Esophagus muscularis mucosa (tissue), 4 donors: ENCODE measurements at regions not wholly inside any gene's neighbourhood (a gene's known extent, or its start where the extent isn't known, plus 50 kb on each side); places are given as distances from the start of the nearest gene placed in this dataset.

ENCODE experiments used
- DNase-seq: peaks from one replicate; pipeline ENCODE4 v3.0.0-alpha.2; 2017; ENCODE audit errors: extremely low spot score
- H3K27ac ChIP-seq, 4 donors: fragments of 200-600 bp; sonication (generic); replicated peaks in 1 of 4; 1 replicate in 3 of 4; 2 replicates in 1 of 4; pipeline ENCODE4 v1.5.1; 2016 to 2019; ENCODE audit warnings: mild to moderate bottlenecking in 1 of 4
- H3K27me3 ChIP-seq, 4 donors: fragments of 200-600 bp; sonication (generic); one replicate each; pipeline versions ENCODE4 v1.5.1 to v1.6.0; 2016 to 2019
- H3K36me3 ChIP-seq, 4 donors: fragments of 200-600 bp; sonication (generic); one replicate each; pipeline ENCODE4 v1.5.1; 2016 to 2019
- H3K4me1 ChIP-seq, 4 donors: fragments of 200-600 bp; sonication (generic); one replicate each; pipeline ENCODE4 v1.5.1; 2016 to 2019
- H3K4me3 ChIP-seq, 4 donors: fragments of 200-600 bp; sonication (generic); 1 replicate in 2 of 4; 2 replicates in 2 of 4; pipeline ENCODE4 v1.5.1; 2016 to 2019; ENCODE audit warnings: mild to moderate bottlenecking in 4 of 4, moderate library complexity in 1 of 4
- H3K9me3 ChIP-seq, 4 donors: fragments of 200-600 bp; sonication (generic); 1 replicate in 3 of 4; 2 replicates in 1 of 4; pipeline ENCODE4 v1.5.1; 2016 to 2019
- EP300 ChIP-seq: sonication (generic); formaldehyde crosslinking; IDR thresholded peaks from one replicate; pipeline ENCODE4 v1.6.1; 2017; ENCODE audit warnings: antibody characterized with exemption
- POLR2A ChIP-seq: fragments of 450-650 bp; IDR thresholded peaks from one replicate; pipeline ENCODE4 v1.6.1; 2017; ENCODE audit warnings: antibody characterized with exemption, moderate library complexity, mild to moderate bottlenecking, low read depth
- POLR2AphosphoS5 ChIP-seq, 2 donors: sonication (generic); formaldehyde crosslinking; IDR thresholded peaks; one replicate each; pipeline ENCODE4 v1.6.1; 2017; ENCODE audit warnings: antibody characterized with exemption in 2 of 2
- WGBS: methylation state at CpG from one replicate; pipeline ENCODE4 v1.1.5; 2018; 5-methylcytosine and 5-hydroxymethylcytosine counted together
- intact Hi-C: fragments of 100-400 bp; cut with DNase I; formaldehyde crosslinking; loops from one replicate; pipeline ENCODE4 v1.15.1; 2023
- TF ChIP-seq, protein P1 (sequence below), 3 experiments: fragments of 200-600 bp in 2 of 3; fragments of 450-650 bp in 1 of 3; sonication (generic) in 2 of 3; IDR thresholded peaks; one replicate each; pipeline ENCODE4 v1.5.1; 2017 to 2019; ENCODE audit warnings: antibody characterized with exemption in 3 of 3, mild to moderate bottlenecking in 2 of 3, moderate library complexity in 1 of 3

- intact Hi-C loops = loop anchor here (5.0 kb wide), 1 partner anchor 42 kb away; no protein-coding TSS in a partner anchor
- TF ChIP-seq, protein P1, sequence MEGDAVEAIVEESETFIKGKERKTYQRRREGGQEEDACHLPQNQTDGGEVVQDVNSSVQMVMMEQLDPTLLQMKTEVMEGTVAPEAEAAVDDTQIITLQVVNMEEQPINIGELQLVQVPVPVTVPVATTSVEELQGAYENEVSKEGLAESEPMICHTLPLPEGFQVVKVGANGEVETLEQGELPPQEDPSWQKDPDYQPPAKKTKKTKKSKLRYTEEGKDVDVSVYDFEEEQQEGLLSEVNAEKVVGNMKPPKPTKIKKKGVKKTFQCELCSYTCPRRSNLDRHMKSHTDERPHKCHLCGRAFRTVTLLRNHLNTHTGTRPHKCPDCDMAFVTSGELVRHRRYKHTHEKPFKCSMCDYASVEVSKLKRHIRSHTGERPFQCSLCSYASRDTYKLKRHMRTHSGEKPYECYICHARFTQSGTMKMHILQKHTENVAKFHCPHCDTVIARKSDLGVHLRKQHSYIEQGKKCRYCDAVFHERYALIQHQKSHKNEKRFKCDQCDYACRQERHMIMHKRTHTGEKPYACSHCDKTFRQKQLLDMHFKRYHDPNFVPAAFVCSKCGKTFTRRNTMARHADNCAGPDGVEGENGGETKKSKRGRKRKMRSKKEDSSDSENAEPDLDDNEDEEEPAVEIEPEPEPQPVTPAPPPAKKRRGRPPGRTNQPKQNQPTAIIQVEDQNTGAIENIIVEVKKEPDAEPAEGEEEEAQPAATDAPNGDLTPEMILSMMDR (IDR thresholded peaks at IDR 0.05) = no peak
- TF ChIP-seq POLR2A = no peak
- no peak for TF ChIP-seq EP300
- TF ChIP-seq POLR2AphosphoS5 (IDR thresholded peaks at IDR 0.05) = no peak
- no peak overlapping the region for H3K4me3 ChIP-seq
- peaks cover 31 to 80% (median 59%) of the 10 kb centered on the region in 4 donors for H3K36me3 ChIP-seq
- no peaks in the 10 kb centered on the region for H3K9me3 ChIP-seq
- peaks cover 54 to 77% (median 70%) of the 10 kb centered on the region in 4 donors for H3K4me1 ChIP-seq
- H3K27me3 ChIP-seq = no peaks in the 10 kb centered on the region
- H3K27ac ChIP-seq = peak overlapping the region; percentile 80 to 90 (median 88)
- DNase-seq = no peak
Measured at GRCh38 chr9:739362-739761, 102.1 kb upstream of the DMRT1 start.

DNA sequence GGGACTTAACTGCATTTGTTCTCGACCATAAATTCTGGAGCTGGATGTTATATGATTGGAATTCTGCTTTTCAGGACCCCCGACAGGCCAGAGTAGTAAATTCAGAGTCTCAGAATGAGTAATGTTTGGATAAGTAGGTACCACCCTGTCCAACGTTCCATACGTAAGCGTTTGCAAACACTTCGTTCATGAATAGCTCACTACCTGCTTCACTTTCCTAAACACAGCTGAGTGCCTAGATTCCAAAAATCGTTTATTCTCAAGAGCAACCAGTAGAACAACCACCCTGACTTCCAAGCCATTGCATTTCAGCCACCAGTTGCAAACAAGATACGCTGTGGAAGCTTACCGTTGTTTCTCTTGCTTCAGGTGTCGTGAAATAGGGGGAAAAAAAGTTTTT, 101.3 kb upstream of the DMRT1 start:
- 78% methylated on average over 10 of the region's 10 CpGs for WGBS
- Histone ChIP-seq H3K27me3 (no peaks in the 10 kb centered on the region), H3K4me1 (peaks cover 54 to 77% (median 70%) of the 10 kb centered on the region in 4 donors), H3K4me3 (no peak overlapping the region), H3K9me3 (no peaks in the 10 kb centered on the region), H3K27ac (peak overlapping the region; percentile 80 to 90 (median 88)), H3K36me3 (peaks cover 31 to 83% (median 68%) of the 10 kb centered on the region in 4 donors)
- TF ChIP-seq POLR2A (no peak), POLR2AphosphoS5 (IDR thresholded peaks at IDR 0.05) (no peak), EP300 (no peak)
- TF ChIP-seq, protein P1 (IDR thresholded peaks at IDR 0.05) = no peak
- intact Hi-C loops = no loop called here
- DNase-seq = no peak

DNA sequence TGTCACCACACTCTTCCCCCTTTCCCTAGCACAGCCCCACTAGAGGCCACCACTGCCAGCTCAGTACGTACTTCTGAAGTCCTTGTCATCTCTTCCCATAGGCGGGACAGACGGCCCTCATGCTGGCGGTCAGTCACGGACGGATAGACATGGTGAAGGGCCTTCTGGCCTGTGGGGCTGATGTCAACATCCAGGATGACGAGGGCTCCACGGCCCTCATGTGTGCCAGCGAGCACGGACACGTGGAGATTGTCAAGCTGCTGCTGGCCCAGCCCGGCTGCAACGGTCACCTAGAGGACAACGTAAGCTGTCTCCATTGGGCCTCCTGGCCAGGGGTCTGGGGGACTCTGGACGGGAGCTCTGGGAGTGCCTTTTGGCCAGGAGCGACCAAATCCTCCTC, 99.4 kb upstream of the DMRT1 start:
- Histone ChIP-seq H3K27me3 (no peaks in the 10 kb centered on the region), H3K36me3 (peaks cover 31 to 82% (median 69%) of the 10 kb centered on the region in 4 donors), H3K4me3 (no peak overlapping the region), H3K4me1 (peaks cover 49 to 71% (median 69%) of the 10 kb centered on the region in 4 donors), H3K9me3 (no peaks in the 10 kb centered on the region), H3K27ac (peak overlapping the region in 1 of 4 donors; percentile 90)
- intact Hi-C loops = no loop called here
- TF ChIP-seq EP300 = no peak
- TF ChIP-seq POLR2A = no peak
- peak in 1 of 2 donors; percentile 8 for TF ChIP-seq POLR2AphosphoS5 (IDR thresholded peaks at IDR 0.05)
- TF ChIP-seq, protein P1 (IDR thresholded peaks at IDR 0.05) = no peak
- WGBS = 97% methylated on average over 15 of the region's 16 CpGs
- no peak for DNase-seq

- Histone ChIP-seq H3K4me3 (no peak overlapping the region), H3K36me3 (peaks cover 31 to 87% (median 70%) of the 10 kb centered on the region in 4 donors), H3K27me3 (no peaks in the 10 kb centered on the region), H3K4me1 (peaks cover 41 to 67% (median 65%) of the 10 kb centered on the region in 4 donors), H3K9me3 (no peaks in the 10 kb centered on the region), H3K27ac (peak overlapping the region; percentile 26 to 86 (median 82))
- 90% methylated on average over 8 of the region's 8 CpGs for WGBS
- DNase-seq = no peak
- TF ChIP-seq POLR2AphosphoS5 (IDR thresholded peaks at IDR 0.05) (no peak), EP300 (no peak), POLR2A (no peak)
- TF ChIP-seq, protein P1 (IDR thresholded peaks at IDR 0.05) = no peak
- intact Hi-C loops = no loop called here
Measured at GRCh38 chr9:742914-743589, 98.4 kb upstream of the DMRT1 start.
